ENCODE measurements at regions not wholly inside any gene's neighbourhood (a gene's known extent, or its start where the extent isn't known, plus 50 kb on each side); places are given as distances from the start of the nearest gene placed in this dataset.

GRCh38 chr7:118028226-118028625, 155.0 kb upstream of the CTTNBP2 start:
- DNase-seq, result no peak

DNA sequence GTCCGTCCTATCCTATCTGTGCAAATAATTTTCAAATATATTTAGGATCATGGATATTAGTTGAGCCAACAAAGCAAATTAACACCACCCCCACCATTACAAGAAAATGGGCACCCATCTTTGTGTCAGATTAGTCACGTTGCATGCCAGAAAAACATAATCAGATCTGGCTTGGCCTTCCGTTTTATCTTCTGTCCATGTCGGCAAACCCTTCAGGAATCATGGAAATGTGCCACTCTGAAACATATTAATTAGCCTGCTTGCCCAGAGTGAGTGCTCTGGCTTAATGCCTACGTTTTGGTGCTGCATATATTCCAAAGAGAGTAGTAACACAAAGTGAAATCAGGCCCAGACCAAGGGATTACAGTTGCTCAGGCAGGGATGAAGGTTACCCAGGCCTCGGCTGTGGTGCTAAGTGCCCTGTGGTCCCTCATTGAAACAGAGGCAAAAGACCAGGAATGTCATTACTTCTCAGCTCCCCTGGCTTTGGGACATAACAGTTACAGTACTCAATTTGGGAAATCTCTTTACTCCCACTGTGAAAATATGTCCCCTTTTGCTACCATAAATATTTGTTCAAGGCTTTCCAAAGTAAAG, 154.0 kb upstream of the LSM8 start:
- no peak for DNase-seq

DNA sequence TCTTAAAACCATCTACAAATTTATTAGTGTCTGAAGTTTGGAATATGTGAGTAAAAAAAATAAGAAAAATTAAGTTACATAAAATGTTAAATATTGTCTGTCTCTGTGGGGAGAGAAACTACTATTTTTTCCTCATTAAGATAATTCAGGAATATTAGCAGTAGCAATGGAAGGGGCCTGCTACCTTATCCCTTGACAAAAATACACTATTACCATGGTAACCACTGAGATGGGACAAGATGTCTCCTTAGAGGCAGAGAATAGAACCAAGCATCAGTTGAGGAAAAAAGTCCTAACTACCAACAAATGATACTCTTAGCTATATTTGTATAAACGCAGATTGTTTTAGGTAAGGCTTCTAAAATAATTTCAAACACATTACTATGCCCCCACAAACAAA, 150.7 kb upstream of the LSM8 start:
- no peak for DNase-seq

- no peak for DNase-seq
These were observed 143.9 kb upstream of the LSM8 start for GRCh38 chr7:118039963-118040489.

DNA sequence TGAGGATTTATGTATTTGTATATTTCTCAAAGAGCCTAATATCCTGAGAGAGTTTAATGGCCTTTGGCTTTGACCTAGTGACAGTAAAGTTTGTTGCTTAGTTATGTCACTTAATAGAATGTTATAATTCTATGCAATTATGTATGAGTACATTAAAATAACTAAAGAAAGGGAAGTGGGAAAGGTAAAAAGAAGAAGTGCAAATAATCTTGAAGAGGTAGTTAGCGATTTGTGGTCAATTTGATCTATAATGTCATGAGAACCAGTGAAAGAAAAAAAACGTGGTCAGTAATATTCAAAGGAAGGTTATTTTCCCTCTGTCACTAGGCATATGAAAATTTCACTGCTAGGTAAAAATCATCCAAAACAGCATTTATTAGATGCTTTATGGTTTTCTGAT, 143.4 kb upstream of the LSM8 start:
- DNase-seq, result no peak

DNA sequence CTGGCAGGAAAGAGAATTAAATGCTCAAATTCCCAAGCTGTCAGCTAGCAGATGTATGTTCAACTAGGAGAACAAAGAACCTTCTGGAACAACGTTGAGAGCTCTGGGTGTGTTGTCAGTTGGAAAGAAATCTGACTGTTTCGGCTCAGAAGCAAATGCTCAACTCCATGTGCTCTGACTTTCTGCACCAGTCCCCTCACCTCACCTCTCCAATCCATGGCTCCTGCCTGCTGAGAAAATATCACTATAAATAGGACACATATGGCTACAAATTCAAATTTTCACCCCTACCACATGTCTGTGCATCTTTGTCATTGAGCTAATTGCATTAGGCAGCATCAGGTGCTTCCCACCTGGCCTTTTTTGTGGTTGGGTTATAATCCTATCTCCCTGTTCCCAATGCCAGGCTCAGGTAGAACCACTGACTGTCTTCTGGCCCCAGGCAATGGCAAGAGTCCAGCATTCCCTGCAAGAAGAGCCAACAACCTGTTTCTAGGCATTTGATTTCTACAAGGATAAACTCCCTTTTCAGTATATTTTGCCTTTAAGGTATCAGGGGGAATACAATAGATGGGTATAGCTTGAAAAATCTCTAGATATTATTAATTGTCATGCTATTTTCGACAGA, 142.6 kb upstream of the LSM8 start:
- DNase-seq, result no peak

DNA sequence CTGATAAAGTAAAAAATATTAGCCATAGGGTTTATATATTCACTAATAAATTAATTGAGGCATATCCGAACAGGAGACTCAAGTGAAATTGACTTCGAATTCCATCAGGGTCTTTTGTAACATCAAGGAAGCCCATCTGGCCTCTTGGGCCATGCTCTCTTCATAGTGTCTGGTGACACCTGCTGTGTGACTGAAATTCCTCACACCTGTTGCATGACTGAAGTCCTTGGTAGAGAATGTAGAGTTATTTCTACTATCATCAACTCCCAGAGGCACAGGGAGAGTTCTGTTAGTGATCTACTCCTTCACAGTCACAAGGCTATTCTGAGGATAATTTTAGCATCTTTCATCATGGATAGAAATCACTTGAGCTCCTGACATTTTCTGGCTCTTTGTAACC, 138.3 kb upstream of the LSM8 start:
- DNase-seq, result no peak

GRCh38 chr7:118046086-118046485, 137.9 kb upstream of the LSM8 start:
- DNase-seq, result no peak

GRCh38 chr7:118046801-118047200, 137.2 kb upstream of the LSM8 start:
- no peak for DNase-seq

- no peak for DNase-seq
These were observed 131.6 kb upstream of the LSM8 start for GRCh38 chr7:118052336-118052735.

DNA sequence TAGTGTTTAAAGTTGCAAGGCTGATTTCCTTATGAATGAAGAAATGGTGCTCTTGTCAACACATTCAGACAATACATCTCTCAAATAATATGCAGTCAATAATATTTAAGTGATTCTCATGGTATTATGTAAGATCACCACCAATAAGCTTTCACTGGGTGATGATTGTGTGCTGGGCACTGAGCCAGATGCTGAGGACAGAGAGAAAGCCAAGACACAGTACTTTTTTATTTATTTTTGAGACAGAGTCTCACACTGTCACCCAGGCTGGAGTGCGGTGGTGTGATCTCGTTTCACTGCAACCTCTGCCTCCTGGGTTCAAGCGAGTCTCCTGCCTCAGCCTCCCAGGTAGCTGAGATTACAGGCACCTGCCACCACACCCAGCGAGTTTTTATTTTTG, 130.6 kb upstream of the LSM8 start:
- no peak for DNase-seq

- DNase-seq, result no peak
These were observed 129.4 kb upstream of the LSM8 start for GRCh38 chr7:118054529-118054928.

- DNase-seq, result no peak
These were observed 128.3 kb upstream of the LSM8 start for GRCh38 chr7:118055647-118056046.

GRCh38 chr7:118057404-118057803, 126.6 kb upstream of the LSM8 start:
- DNase-seq, result no peak

GRCh38 chr7:118059209-118059608, 124.8 kb upstream of the LSM8 start:
- no peak for DNase-seq

GRCh38 chr7:118060692-118061091, 123.3 kb upstream of the LSM8 start:
- DNase-seq, result no peak

- DNase-seq, result no peak
These were observed 122.6 kb upstream of the LSM8 start for GRCh38 chr7:118061386-118061785.

DNA sequence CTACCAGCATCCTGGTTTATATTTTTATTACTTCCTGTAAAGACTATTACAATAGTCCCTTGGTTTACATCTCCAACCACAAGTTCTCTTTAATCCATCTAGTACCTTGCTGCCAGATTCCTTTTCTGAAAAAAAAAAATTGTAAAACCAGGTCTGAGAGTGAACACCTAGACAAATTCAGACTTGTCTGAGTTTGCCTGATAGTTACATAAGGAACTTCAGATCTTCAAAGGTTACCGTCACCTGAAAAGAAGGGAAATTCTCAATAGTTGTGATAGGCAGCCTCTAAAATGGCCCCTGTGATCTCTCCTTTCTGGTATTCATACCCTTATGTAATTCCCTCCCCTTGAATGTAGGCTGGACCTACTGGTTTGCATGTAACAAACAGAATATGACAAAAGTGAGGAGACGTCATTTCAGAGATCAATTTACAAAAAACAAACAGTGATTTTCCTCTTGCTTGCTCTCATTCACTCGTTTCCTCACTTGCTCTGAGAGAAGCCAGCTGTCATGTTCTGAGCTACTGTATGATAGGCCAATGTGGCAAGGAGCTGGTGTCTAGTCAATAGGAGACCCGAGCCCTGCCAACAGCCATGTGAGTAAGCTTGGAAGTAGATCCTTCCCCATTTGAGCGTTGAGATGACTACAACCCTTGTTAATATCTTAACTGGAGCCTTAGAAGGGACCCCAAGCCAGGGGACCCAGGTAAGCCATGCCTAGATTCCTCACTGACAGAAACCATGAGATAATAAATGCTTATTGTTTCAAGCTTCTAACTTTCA, 110.9 kb upstream of the LSM8 start:
- no peak for DNase-seq

- DNase-seq, result no peak
These were observed 108.0 kb upstream of the LSM8 start for GRCh38 chr7:118075936-118076335.

DNA sequence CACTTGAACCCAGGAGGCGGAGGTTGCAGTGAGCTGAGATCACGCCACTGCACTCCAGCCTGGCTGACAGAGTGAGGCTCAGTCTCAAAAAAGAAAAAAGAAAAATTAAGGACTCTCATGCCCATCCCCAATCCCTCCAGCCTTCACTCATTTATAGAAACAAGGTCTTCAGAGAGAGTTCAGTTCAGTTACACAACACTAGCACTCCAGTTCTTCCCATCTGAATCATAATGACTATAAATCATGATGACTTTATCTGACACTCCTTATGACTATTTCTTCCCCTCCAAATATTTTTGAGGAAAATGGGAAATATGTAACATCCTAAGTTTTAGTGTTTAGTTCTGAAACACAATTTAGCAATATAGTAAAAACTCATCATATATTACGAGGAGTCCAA, 107.4 kb upstream of the LSM8 start:
- DNase-seq, result no peak

GRCh38 chr7:118078015-118078414, 105.9 kb upstream of the LSM8 start:
- DNase-seq, result no peak

DNA sequence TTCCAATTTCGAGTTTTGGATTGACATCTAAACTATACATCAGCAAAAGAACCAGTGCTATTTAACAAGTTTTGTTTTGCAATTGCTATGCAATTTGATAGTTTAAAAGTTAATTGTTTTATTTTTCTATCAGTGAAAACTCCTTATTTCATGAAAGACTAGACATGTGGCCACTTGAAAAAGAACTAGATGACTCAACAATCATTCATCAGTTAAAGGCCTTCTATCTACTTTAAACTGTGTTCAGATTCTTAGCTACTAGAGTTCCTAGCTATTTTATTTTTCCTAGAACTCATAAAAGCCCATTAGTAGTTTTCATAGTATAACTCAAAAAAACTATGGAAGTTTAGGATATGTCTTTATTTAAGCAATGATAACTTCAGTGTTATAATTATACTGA, 104.6 kb upstream of the LSM8 start:
- DNase-seq, result no peak

DNA sequence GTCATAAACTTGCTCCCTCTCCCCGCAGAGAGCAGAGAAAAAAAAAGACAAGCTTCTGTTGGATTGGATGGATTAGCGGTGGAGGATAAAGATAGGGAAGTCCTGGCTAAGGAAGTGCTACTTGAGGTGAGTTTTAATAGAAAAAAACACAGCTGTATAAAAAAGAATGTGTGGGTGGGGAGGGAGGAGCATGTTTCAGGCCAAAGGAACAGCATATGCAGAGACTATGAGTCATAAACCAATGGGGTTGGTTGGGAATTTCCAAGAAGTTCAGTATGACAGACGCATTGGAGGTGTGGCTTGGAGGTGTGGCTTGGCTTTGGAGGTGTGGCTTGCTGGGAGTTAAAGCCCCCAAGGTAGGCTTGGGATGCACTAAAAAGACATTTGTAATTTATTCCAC, 103.0 kb upstream of the LSM8 start:
- peak; percentile 31 to 46 for DNase-seq

- no peak for DNase-seq
These were observed 101.5 kb upstream of the LSM8 start for GRCh38 chr7:118082506-118082905.

All from inflammatory macrophage treated with lipopolysaccharide for 1 hour (primary cell).